PC-9 (cell line): ENCODE measurements at regions not wholly inside any gene's neighbourhood (a gene's known extent, or its start where the extent isn't known, plus 50 kb on each side); places are given as distances from the start of the nearest gene placed in this dataset.

ENCODE experiments used
- CTCF ChIP-seq: fragments of 200-600 bp; sonication (generic); conservative IDR thresholded peaks from 2 replicates; pipeline ENCODE4 v1.6.1; 2017; ENCODE audit warnings: mixed run types, antibody characterized with exemption, mild to moderate bottlenecking, moderate library complexity
- EZH2 ChIP-seq: fragments of 200-600 bp; sonication (generic); IDR thresholded peaks from 2 replicates; pipeline ENCODE4 v1.8.0; 2017; ENCODE audit warnings: antibody characterized with exemption, low read depth

- TF ChIP-seq CTCF (no peak), EZH2 (no peak)
Measured at GRCh38 chr21:26293141-26293946, 122.8 kb upstream of the APP start.
